Lower lobe of right lung (tissue), 2 donors: ENCODE measurements at regions not wholly inside any gene's neighbourhood (a gene's known extent, or its start where the extent isn't known, plus 50 kb on each side); places are given as distances from the start of the nearest gene placed in this dataset.

Experiments
- ATAC-seq, 2 donors: fragments of 200-7000 bp; cut with Tn5 transposase; one replicate each; pipeline ENCODE4 v1.9.1; 2020 to 2022; ENCODE audit warnings: mild to moderate bottlenecking in 2 of 2, moderate library complexity in 2 of 2
- DNase-seq: peaks from one replicate; pipeline ENCODE4 v3.0.0-alpha.2; 2020
- H3K27ac ChIP-seq: fragments of 200-600 bp; one replicate; pipeline ENCODE4 v1.8.0; 2022
- H3K27me3 ChIP-seq: fragments of 200-600 bp; one replicate; pipeline ENCODE4 v1.8.0; 2022; ENCODE audit warnings: low read depth
- H3K36me3 ChIP-seq: fragments of 200-600 bp; one replicate; pipeline ENCODE4 v1.8.0; 2022; ENCODE audit warnings: mild to moderate bottlenecking
- H3K4me1 ChIP-seq: fragments of 200-600 bp; one replicate; pipeline ENCODE4 v1.8.0; 2022
- H3K4me3 ChIP-seq: fragments of 200-600 bp; one replicate; pipeline ENCODE4 v1.8.0; 2022; ENCODE audit warnings: mild to moderate bottlenecking
- H3K9me3 ChIP-seq: fragments of 200-600 bp; one replicate; pipeline ENCODE4 v1.8.0; 2022
- intact Hi-C: fragments of 100-400 bp; cut with DNase I; formaldehyde crosslinking; loops from one replicate; pipeline ENCODE4 v1.11.0; 2022
- TF ChIP-seq, protein P1 (sequence below): fragments of 200-600 bp; IDR thresholded peaks from one replicate; pipeline ENCODE4 v1.8.0; 2022; ENCODE audit warnings: antibody characterized with exemption, mild to moderate bottlenecking
- donor health status: DM: no; HTN: yes; CAD: no; lungs with severe emphysema.

DNA sequence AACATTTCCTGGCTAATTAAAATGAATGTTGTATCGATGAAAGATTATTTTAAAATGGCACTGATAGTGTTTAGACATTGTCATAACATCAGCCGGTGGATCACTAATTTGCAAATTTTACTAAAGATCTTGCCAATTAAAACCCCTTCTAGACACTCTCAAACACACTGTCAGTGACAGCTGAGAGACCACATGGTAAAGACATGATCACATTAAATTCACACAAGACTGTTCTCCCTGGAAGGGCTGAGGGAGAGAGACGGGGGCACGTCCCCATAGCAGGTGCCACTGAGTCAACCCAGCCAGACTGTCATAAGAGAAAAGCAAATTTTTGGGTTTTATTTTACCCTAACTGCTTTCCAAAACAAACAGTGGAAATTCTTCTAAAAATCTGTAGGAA, 306.0 kb downstream of the TXNL1 start:
- Histone ChIP-seq H3K4me3 (no peak overlapping the region), H3K36me3 (no peaks in the 10 kb centered on the region), H3K9me3 (no peaks in the 10 kb centered on the region), H3K27ac (no peak overlapping the region), H3K4me1 (no peaks in the 10 kb centered on the region), H3K27me3 (no peaks in the 10 kb centered on the region)
- DNase-seq: no peak
- intact Hi-C loops: no loop called here
- TF ChIP-seq, protein P1, sequence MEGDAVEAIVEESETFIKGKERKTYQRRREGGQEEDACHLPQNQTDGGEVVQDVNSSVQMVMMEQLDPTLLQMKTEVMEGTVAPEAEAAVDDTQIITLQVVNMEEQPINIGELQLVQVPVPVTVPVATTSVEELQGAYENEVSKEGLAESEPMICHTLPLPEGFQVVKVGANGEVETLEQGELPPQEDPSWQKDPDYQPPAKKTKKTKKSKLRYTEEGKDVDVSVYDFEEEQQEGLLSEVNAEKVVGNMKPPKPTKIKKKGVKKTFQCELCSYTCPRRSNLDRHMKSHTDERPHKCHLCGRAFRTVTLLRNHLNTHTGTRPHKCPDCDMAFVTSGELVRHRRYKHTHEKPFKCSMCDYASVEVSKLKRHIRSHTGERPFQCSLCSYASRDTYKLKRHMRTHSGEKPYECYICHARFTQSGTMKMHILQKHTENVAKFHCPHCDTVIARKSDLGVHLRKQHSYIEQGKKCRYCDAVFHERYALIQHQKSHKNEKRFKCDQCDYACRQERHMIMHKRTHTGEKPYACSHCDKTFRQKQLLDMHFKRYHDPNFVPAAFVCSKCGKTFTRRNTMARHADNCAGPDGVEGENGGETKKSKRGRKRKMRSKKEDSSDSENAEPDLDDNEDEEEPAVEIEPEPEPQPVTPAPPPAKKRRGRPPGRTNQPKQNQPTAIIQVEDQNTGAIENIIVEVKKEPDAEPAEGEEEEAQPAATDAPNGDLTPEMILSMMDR: no peak
- ATAC-seq: no peak

DNA sequence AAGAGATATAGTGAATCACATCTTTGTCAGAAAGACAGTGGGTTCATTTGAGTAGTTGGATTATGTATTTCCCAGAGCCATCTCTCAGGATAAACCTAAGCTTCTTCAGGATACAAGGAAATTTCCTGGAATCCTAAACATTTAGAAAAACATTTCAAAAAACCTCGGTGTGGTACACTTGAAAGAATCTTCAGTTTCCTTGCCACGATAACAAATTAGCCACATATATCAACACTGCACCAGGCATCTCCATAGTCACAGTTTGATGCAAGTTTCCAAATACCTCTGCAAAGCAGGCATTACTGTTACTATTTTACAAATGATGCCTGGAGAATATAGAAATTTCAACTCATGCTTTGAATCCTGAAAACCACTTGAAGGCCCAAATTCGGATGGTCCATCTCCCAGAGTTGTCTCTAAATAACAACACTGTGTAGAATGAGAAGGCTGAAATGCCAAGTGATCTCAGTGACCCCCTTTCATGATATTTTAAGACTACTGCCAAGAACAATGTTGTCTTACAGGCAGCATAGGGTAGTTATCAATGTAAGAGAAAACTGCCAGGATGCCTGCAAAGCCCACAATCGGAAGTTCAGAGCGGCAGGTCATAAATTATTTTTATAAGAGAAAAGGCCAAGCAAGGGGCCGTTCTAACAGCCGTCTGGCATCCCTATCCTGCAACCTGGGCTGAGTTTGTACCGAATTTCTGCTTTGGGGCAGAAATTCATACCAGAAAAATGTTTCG, 307.9 kb downstream of the TXNL1 start:
- TF ChIP-seq, protein P1: no peak
- no peak overlapping the region for H3K27ac ChIP-seq
- peaks cover 5% of the 10 kb centered on the region for H3K4me1 ChIP-seq
- H3K27me3 ChIP-seq: no peaks in the 10 kb centered on the region
- no peak overlapping the region for H3K4me3 ChIP-seq
- intact Hi-C loops: no loop called here
- H3K9me3 ChIP-seq: no peaks in the 10 kb centered on the region
- no peaks in the 10 kb centered on the region for H3K36me3 ChIP-seq
- no peak for ATAC-seq
- no peak for DNase-seq

DNA sequence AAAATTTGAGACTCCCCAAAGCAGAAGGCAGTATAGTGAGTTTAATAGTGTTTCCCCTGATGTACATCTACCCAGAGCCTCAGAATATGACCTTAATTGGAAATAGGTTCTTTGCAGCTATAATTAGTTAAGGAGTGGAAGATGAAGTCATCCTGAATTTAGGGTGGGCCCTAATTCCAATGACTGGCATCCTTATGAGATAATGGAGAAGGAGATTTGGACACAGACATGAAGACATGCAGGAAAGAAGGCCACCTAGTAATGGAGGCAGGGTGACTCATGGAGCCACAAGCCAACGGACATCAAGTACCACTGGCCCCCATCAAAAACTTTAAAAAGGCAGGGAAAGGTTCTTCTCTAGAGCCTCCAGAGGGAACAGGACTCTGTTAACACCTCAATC, 308.9 kb downstream of the TXNL1 start:
- Histone ChIP-seq H3K27ac (no peak overlapping the region), H3K9me3 (no peaks in the 10 kb centered on the region), H3K4me3 (no peak overlapping the region), H3K27me3 (no peaks in the 10 kb centered on the region), H3K36me3 (no peaks in the 10 kb centered on the region), H3K4me1 (peaks cover 5% of the 10 kb centered on the region)
- TF ChIP-seq, protein P1: no peak
- intact Hi-C loops: no loop called here
- ATAC-seq: no peak
- DNase-seq: no peak

DNA sequence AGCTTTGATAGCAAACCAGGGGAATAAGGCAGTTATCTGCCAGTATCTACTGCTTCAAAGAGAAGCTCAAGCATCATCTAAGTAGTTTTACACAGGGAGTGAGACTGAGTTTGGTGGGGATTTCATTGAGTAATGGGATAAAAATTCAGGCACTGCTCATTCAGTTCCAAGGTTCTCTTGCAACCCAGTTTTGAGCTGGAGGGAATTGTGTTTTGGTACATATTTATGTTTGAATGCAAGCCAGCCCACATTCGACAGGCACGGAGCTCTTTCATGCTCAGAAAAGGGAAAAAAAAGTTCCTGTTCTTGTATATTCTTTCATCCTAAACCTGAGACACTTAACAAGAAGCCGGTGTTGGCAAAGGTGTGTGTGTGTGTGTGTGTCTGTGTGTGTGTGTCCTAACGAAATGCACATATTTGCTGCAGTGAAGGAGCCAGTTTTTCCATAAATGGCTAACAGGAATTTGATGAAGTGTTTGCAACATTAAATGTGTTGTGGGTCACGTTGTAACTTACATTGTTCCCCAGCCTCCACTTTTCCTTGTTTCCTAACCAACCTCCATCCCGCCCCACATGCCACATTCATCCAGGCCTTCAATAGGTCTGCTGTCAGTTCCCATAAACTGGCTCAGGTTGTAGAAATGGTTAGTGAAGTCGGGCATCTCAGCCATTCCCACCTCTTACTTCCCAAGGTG, 311.1 kb downstream of the TXNL1 start:
- Histone ChIP-seq H3K9me3 (no peaks in the 10 kb centered on the region), H3K27me3 (no peaks in the 10 kb centered on the region), H3K4me3 (no peak overlapping the region), H3K4me1 (peaks cover 5% of the 10 kb centered on the region), H3K27ac (no peak overlapping the region), H3K36me3 (no peaks in the 10 kb centered on the region)
- DNase-seq (no peak), ATAC-seq (no peak)
- intact Hi-C loops: no loop called here
- TF ChIP-seq, protein P1: no peak

DNA sequence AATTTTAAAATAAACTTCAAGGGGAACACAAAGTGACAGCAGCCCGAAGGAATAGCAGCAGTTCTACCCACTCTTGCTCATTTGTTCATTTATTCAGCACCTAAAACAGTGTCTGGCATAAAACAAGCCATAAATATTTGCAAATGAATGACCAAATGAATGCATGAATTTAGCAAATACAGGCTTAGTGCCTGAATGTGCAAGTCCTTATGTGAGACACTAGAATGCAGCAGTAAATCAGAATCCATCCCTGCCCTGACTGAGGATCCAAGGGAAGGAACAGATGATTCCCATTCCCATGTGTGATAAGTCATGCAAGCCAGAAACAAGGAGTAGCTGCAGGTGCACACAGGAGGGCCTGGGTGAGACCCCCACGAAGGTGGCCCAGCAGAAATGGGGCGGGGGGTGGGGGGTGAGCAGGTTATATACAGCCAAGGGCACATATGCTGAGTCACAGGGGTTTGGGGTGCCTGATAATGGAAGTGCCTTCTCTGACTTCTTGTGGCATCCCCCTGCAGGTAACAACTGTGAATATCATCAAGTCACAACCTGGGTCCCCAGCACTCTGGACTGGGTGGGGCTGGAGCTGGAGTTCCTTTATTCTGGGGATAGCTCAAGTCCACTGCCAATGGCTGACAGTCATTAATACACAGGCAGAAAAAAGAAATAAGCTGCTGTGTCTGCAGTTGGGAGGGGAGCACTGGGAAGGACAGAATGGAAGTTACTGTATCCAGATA, 311.9 kb downstream of the TXNL1 start:
- TF ChIP-seq, protein P1: no peak
- H3K27ac ChIP-seq: no peak overlapping the region
- intact Hi-C loops: no loop called here
- H3K4me3 ChIP-seq: no peak overlapping the region
- DNase-seq (no peak), ATAC-seq (no peak)
- no peaks in the 10 kb centered on the region for H3K27me3 ChIP-seq
- peaks cover 5% of the 10 kb centered on the region for H3K4me1 ChIP-seq
- H3K9me3 ChIP-seq: no peaks in the 10 kb centered on the region
- H3K36me3 ChIP-seq: no peaks in the 10 kb centered on the region
